Superior temporal gyrus (tissue), 1 donor: ENCODE measurements at regions not wholly inside any gene's neighbourhood (a gene's known extent, or its start where the extent isn't known, plus 50 kb on each side); places are given as distances from the start of the nearest gene placed in this dataset.
"Not testable (repeated sequence)": the region's sequence is repeated elsewhere in the genome, so short reads cannot be mapped to it uniquely, and the experiment has no call there.

Source experiments
- DNase-seq: peaks from one replicate; pipeline ENCODE4 v3.0.0-alpha.2; 2016; ENCODE audit errors: extremely low spot score

GRCh38 chr15:95129574-95129973, 898.2 kb downstream of the MCTP2 start:
- no peak for DNase-seq

GRCh38 chr15:95131131-95131556, 899.8 kb downstream of the MCTP2 start:
- DNase-seq = no peak

- no peak for DNase-seq
Observed at GRCh38 chr15:95132774-95133173, 901.4 kb downstream of the MCTP2 start.

- DNase-seq = no peak
Observed at GRCh38 chr15:95134431-95135110, 903.2 kb downstream of the MCTP2 start.

GRCh38 chr15:95138604-95139270, 907.4 kb downstream of the MCTP2 start:
- no peak for DNase-seq

- no peak for DNase-seq
Observed at GRCh38 chr15:95141486-95141885, 910.1 kb downstream of the MCTP2 start.

- DNase-seq = no peak
Observed at GRCh38 chr15:95142531-95142930, 911.2 kb downstream of the MCTP2 start.

- no peak for DNase-seq
Observed at GRCh38 chr15:95146481-95146880, 915.1 kb downstream of the MCTP2 start.

- no peak for DNase-seq
Observed at GRCh38 chr15:95148183-95148582, 916.8 kb downstream of the MCTP2 start.

GRCh38 chr15:95149036-95149435, 917.7 kb downstream of the MCTP2 start:
- no peak for DNase-seq

- no peak for DNase-seq
Observed at GRCh38 chr15:95149771-95150170, 918.4 kb downstream of the MCTP2 start.

- DNase-seq = no peak
Observed at GRCh38 chr15:95150466-95150865, 919.1 kb downstream of the MCTP2 start.

GRCh38 chr15:95152741-95153140, 921.4 kb downstream of the MCTP2 start:
- DNase-seq = no peak

- DNase-seq = not testable (repeated sequence)
Observed at GRCh38 chr15:95153201-95153600, 921.8 kb downstream of the MCTP2 start.

- no peak for DNase-seq
Observed at GRCh38 chr15:95160316-95160715, 929.0 kb downstream of the MCTP2 start.

GRCh38 chr15:95162069-95162468, 930.7 kb downstream of the MCTP2 start:
- DNase-seq = no peak

GRCh38 chr15:95162531-95162930, 931.2 kb downstream of the MCTP2 start:
- no peak for DNase-seq

GRCh38 chr15:95162967-95163531, 931.7 kb downstream of the MCTP2 start:
- DNase-seq = peak; percentile 29

- no peak for DNase-seq
Observed at GRCh38 chr15:95168152-95168551, 936.8 kb downstream of the MCTP2 start.

GRCh38 chr15:95168951-95169431, 937.6 kb downstream of the MCTP2 start:
- DNase-seq = no peak

GRCh38 chr15:95169541-95170459, 938.4 kb downstream of the MCTP2 start:
- peak; percentile 52 for DNase-seq
